ENCODE measurements at regions not wholly inside any gene's neighbourhood (a gene's known extent, or its start where the extent isn't known, plus 50 kb on each side); places are given as distances from the start of the nearest gene placed in this dataset.

DNA sequence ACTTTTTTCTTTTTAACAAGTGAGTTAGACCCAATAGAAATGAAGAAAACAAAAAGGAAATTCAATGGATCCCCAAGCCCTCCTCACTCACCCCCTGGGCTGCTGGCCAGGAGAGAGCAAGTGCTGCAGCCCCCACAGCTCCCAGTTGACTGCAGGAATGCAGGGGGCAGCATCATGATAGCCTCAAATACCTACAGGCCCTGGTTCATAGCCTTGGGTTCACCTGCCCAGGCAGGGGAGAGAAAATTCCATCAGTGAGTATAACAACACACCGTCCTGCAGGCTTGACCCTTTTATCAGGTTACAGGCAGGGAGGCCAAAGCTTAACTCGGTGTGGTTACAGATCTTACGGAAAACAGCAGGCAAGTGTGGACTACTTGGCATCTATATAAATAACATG is 76.3 kb downstream of the PHLDA1 start:
- H3K9me3 Mint-ChIP-seq (ENCODE audit: low read depth), result no peaks in the 10 kb centered on the region
- H3K36me3 Mint-ChIP-seq (ENCODE audit: low read depth), result no peaks in the 10 kb centered on the region
- no peak overlapping the region for H3K4me3 Mint-ChIP-seq
- ChIA-PET POLR2A (no interaction called here), CTCF (no interaction called here)
- DNase-seq, result no peak
- no peak for ATAC-seq
- peaks cover 21% of the 10 kb centered on the region for H3K4me1 Mint-ChIP-seq
- no peaks in the 10 kb centered on the region for H3K27me3 Mint-ChIP-seq
- intact Hi-C loops (cut with DNase I, micrococcal nuclease), result no loop called here
- H3K27ac Mint-ChIP-seq, result no peak overlapping the region

DNA sequence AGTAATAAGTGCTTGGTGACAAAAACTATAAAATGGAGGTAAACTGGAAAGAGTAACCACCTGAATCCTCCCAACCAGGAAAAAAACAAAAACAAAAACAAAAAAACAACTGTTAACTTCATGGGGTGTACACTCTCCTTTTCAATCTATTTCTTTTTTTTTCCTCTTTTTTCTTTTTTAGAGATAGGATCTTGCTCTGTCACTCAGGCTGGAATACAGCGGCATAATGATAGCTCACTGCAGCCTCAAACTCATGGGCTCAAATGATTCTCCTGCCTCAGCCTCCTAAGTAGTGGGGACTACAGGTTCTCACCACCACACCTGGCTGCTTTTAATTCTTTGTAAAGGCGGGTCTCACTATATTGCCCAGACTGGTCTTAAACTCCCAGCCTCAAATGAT is 76.8 kb downstream of the PHLDA1 start:
- intact Hi-C loops (cut with DNase I, micrococcal nuclease), result no loop called here
- Mint-ChIP-seq H3K4me1 (peaks cover 18% of the 10 kb centered on the region), H3K27me3 (no peaks in the 10 kb centered on the region), H3K4me3 (no peak overlapping the region), H3K27ac (no peak overlapping the region), H3K36me3 (ENCODE audit: low read depth) (no peaks in the 10 kb centered on the region), H3K9me3 (ENCODE audit: low read depth) (no peaks in the 10 kb centered on the region)
- CTCF ChIA-PET, result no interaction called here
- POLR2A ChIA-PET, result no interaction called here
- ATAC-seq (no peak), DNase-seq (no peak)

DNA sequence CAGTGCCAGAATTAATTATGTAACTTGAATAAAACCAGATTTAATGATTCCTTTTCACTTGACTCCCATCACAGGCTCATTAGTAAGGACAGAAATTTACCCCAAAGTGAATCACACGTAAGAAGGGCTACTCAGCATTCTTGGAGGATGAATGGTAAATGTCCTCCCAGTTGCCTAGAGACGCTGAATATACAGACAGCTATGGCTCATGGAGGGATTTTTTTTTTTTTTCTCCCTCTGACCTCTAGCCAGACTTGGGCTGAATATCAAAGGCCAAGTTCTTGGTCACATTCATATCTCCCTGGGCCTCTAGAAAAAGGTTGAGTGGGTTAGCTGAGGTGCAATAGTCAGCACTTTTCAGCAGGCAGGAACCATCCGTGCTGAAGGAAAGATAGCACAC is 77.5 kb downstream of the PHLDA1 start:
- Mint-ChIP-seq H3K4me3 (no peak overlapping the region), H3K4me1 (peaks cover 13% of the 10 kb centered on the region), H3K27ac (no peak overlapping the region), H3K27me3 (no peaks in the 10 kb centered on the region), H3K9me3 (ENCODE audit: low read depth) (no peaks in the 10 kb centered on the region), H3K36me3 (ENCODE audit: low read depth) (no peaks in the 10 kb centered on the region)
- DNase-seq (no peak), ATAC-seq (peak; percentile 74)
- intact Hi-C loops (cut with DNase I, micrococcal nuclease), result no loop called here
- CTCF ChIA-PET, result no interaction called here
- POLR2A ChIA-PET, result no interaction called here

DNA sequence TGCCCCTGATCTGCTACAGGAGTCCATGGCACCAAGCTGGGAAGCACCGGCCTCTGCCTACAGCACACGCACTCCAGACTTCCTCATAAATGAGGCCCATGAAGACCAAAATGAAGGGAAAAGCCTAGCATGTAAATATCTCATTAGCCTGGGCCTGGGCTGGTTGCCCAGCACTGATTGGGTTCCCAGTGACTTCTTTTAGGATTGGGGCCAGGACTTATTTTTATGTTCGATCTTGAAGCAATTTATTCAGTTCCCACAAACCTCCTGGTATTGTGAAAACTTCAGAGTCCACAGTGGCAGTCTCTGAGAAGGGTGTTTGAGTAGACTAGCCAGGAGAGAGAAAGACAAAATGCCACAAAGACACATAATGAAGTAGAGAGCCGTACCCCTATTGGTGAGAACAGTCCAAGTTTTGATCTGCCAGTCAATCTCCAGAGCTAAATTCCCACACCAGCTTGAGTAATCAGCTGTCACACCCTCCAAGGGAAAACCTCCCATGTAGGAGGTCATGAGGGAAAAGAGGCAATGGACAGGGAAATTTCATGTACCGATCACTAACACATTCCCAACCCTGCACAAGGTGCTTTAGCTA is 78.2 kb downstream of the PHLDA1 start:
- no peak overlapping the region for H3K4me3 Mint-ChIP-seq
- intact Hi-C loops (cut with DNase I, micrococcal nuclease), result no loop called here
- H3K27me3 Mint-ChIP-seq, result no peaks in the 10 kb centered on the region
- no peak for ATAC-seq
- ChIA-PET CTCF (no interaction called here), POLR2A (no interaction called here)
- H3K27ac Mint-ChIP-seq, result no peak overlapping the region
- no peak for DNase-seq
- H3K36me3 Mint-ChIP-seq (ENCODE audit: low read depth), result no peaks in the 10 kb centered on the region
- H3K4me1 Mint-ChIP-seq, result peaks cover 9% of the 10 kb centered on the region
- H3K9me3 Mint-ChIP-seq (ENCODE audit: low read depth), result no peaks in the 10 kb centered on the region

DNA sequence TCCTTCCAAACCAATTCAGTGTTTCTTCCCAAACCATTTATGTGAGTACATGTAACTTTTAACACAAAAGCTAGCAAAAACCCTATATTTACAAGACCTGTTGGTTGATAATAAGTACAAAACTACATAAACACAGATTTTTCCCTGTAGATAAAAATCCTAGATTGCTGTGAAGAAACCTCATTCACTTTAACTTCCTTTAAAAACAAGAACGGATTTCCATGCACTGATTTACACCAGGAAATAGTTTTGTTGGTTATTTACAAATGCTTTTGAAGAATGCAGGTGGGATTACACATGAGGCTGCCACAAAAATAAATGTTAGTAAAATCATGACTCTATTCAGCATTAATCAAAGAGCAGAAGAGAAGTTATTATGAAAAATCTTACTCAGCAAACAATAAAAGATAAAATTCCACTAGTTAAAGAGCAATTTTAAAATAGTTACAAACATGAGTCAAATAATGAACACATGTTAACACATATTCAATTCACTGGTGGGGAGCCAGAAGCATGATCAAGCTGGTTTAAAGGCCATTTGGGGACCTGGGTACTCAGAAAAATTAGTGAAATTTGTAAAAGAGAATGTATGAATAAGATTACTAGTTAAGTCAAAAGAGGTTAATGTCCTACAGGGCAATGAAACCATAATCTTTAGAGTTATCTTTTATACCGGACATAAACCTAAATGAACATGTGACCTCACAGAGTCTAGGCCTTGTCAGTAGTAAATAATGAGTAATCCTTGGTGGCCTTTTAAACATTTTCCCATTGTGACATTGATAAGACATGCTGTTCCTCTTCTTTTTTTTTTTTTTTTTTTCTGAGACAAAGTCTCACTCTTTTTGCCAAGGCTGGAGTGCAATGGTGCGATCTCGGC is 79.9 kb downstream of the PHLDA1 start:
- Mint-ChIP-seq H3K27ac (no peak overlapping the region), H3K4me3 (no peak overlapping the region), H3K9me3 (ENCODE audit: low read depth) (no peaks in the 10 kb centered on the region), H3K4me1 (peaks cover 14% of the 10 kb centered on the region), H3K36me3 (ENCODE audit: low read depth) (no peaks in the 10 kb centered on the region), H3K27me3 (no peaks in the 10 kb centered on the region)
- ChIA-PET POLR2A (no interaction called here), CTCF (no interaction called here)
- DNase-seq, result no peak
- intact Hi-C loops (cut with DNase I, micrococcal nuclease), result no loop called here
- peak; percentile 33 for ATAC-seq

DNA sequence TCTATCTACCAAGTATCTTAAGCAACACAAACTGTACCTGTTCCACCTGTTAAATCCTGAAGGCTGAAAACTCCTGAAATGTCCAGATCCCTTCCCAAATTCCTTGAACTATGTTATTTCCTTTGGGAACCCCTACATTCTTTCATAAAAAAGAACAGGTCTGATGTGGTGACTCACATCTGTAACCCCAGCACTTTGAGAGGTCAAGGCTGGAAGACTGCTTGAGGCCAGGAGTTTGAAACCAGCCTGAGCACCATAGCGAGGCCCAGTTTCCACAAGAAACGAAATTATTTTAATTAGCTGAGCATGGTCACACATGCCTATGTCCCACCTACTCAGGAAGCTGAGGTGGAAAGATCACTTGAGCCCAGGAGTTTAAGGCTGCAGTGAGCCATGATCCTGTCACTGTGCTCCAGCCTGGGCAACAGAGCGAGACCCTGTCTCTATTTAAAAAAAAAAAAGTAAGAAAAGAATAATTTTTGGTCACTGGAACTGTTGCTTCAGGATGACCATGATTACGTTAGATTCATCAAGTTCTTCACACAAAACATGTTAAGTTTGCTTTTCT is 84.3 kb downstream of the PHLDA1 start:
- CTCF ChIA-PET, result interaction anchor here (1.1 to 1.5 kb wide), 3 partner anchors 73 to 305 kb away, joined by 3 to 4 read pairs (median 3); no protein-coding TSS in a partner anchor
- H3K27me3 Mint-ChIP-seq, result no peaks in the 10 kb centered on the region

DNA sequence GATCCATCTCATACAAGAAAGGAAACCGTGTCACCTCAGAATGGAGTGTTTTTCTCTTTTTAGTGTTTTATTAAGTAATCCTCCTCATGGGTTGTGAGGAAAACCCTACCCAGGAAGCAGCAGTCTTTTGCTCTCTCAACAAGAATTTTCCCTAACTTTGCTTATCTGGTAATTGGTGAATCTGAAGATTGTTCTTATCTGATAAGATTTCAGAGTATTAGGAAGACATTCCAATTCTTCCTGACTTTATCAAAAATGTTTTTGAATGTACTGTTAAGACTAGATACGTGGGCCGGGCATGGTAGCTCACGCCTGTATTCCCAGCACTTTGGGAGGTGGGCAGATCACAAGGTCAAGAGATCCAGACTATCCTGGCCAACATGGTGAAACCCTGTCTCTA is 86.0 kb downstream of the PHLDA1 start:
- DNase-seq (no peak), ATAC-seq (no peak)
- intact Hi-C loops (cut with DNase I, micrococcal nuclease), result loop anchor here in 1 of 2 experiments (2.0 kb wide), 2 partner anchors 305 to 403 kb away; partner anchors contain the start of gene BBS10
- ChIA-PET CTCF (interaction anchor here (1.0 to 2.1 kb wide), 4 partner anchors 29 to 86 kb away, joined by 3 to 8 read pairs (median 4); partner anchors contain the start of gene PHLDA1), POLR2A (interaction anchor here (2.2 to 2.4 kb wide), 2 partner anchors 75 to 86 kb away, joined by 8 read pairs; partner anchors contain the start of gene PHLDA1)
- Mint-ChIP-seq H3K4me1 (peaks cover 29% of the 10 kb centered on the region), H3K36me3 (ENCODE audit: low read depth) (no peaks in the 10 kb centered on the region), H3K4me3 (no peak overlapping the region), H3K27me3 (no peaks in the 10 kb centered on the region), H3K27ac (peak overlapping the region; percentile 90), H3K9me3 (ENCODE audit: low read depth) (no peaks in the 10 kb centered on the region)

More for the DNA sequence above, 84.3 kb downstream of the PHLDA1 start:
- POLR2A ChIA-PET, result no interaction called here
- ATAC-seq (no peak), DNase-seq (no peak)
- peaks cover 36% of the 10 kb centered on the region for H3K4me1 Mint-ChIP-seq
- no peak overlapping the region for H3K4me3 Mint-ChIP-seq
- H3K9me3 Mint-ChIP-seq (ENCODE audit: low read depth), result no peaks in the 10 kb centered on the region
- H3K27ac Mint-ChIP-seq, result no peak overlapping the region
- intact Hi-C loops (cut with DNase I, micrococcal nuclease), result no loop called here
- no peaks in the 10 kb centered on the region for H3K36me3 Mint-ChIP-seq (ENCODE audit: low read depth)

DNA sequence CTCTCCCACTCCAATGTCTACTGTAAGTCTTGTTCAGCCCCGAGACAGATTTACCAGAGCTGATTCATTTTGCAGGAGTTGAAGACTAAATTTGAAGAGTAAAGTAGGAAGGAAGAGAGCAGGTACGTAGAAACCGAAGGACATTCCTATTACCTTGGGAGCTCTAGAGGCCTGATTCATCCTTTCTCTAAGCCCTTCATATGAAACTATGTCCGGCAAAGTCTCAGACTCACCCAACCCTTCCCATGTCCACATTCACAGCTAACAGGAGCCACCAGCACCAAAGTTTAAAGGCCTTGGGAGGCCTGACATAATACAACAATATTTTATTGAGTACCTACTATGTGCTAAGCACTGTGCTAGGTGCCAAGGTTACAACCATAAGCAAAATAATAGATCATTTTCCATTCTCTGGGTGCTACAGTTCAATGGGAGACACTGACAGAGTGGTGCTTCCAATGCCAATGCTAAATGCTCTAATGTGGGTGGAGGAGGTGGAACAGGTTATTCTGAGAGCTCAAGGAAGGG is 86.6 kb downstream of the PHLDA1 start:
- ATAC-seq (no peak), DNase-seq (no peak)
- H3K4me1 Mint-ChIP-seq, result peaks cover 29% of the 10 kb centered on the region
- no peaks in the 10 kb centered on the region for H3K27me3 Mint-ChIP-seq
- ChIA-PET CTCF (interaction anchor here (0.6 to 2.1 kb wide), 5 partner anchors 27 to 87 kb away, joined by 3 to 8 read pairs (median 3); partner anchors contain the start of gene PHLDA1), POLR2A (interaction anchor here (0.8 to 2.4 kb wide), 3 partner anchors 10 to 87 kb away, joined by 6 to 8 read pairs (median 8); partner anchors contain the start of gene PHLDA1)
- peak overlapping the region; percentile 9 for H3K4me3 Mint-ChIP-seq
- H3K36me3 Mint-ChIP-seq (ENCODE audit: low read depth), result no peaks in the 10 kb centered on the region
- intact Hi-C loops (cut with DNase I, micrococcal nuclease), result loop anchor here (1.0 to 2.0 kb wide), 10 partner anchors 11 to 404 kb away; partner anchors contain the start of genes PHLDA1 (in 2 of the 2) and BBS10 (in 1 of the 2)
- H3K9me3 Mint-ChIP-seq (ENCODE audit: low read depth), result no peaks in the 10 kb centered on the region
- peak overlapping the region; percentile 90 for H3K27ac Mint-ChIP-seq

DNA sequence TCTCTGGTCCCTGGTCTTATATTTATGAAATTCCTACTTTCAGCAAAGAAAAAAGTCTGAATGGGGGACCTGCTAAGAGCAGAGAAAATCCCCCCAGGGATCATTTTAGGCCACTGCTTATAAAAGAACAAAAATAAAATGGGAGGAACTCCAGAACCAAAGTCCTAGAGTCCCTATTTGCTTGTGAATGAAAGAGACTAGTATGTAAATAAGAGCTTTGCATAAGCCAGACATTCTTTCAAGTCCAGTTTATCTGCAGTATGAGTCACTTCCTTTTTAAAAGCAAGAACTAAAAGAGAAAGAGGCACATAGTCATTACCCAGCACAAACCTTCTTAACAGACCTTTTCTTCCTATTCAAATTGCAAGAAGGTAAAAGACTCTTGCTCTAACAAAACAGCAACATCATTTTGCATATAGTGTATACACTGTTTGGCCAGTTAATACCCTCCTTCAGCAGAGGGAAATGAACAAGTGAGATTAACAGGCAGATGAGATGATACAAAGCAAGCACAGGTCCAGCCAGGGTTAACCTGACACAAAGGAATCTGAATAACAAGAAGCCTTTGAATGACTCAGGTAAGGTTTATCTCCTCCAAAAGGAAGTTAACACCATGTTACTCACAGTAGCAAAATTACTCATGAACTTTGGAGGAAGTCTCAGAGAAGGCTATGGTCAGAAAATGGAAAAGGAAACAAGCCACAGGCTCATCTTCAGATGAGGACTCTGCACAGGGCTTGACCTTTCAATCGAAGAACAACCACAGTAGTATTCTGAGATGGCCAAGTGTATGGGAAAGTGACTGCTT is 87.3 kb downstream of the PHLDA1 start:
- ChIA-PET POLR2A (interaction anchor here (0.6 to 2.4 kb wide), 5 partner anchors 10 to 87 kb away, joined by 3 to 8 read pairs (median 6); partner anchors contain the start of gene PHLDA1), CTCF (interaction anchor here (0.6 to 2.1 kb wide), 4 partner anchors 9 to 87 kb away, joined by 3 to 8 read pairs (median 4); partner anchors contain the start of gene PHLDA1)
- H3K36me3 Mint-ChIP-seq (ENCODE audit: low read depth), result no peaks in the 10 kb centered on the region

DNA sequence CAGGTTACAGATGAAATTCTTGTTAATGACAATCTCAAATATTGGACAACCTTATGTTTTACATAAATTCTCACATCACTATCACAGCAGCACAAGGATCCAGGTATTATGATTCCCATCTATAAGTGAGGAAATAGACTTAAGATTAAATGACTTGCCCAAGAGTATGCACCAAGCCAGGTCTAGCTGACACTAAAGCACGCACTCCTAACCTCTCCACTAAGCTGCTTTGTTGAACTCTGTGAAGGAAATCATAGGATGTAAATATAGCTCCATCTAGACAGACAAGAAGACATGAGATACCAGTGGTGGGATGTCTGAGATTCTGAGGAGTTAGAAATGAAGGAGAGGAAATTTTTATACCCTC is 87.9 kb downstream of the PHLDA1 start:
- peaks cover 2% of the 10 kb centered on the region for H3K9me3 Mint-ChIP-seq (ENCODE audit: low read depth)
- peak overlapping the region; percentile 90 for H3K27ac Mint-ChIP-seq
- peaks cover 31% of the 10 kb centered on the region for H3K4me1 Mint-ChIP-seq
- H3K27me3 Mint-ChIP-seq, result no peaks in the 10 kb centered on the region
- H3K36me3 Mint-ChIP-seq (ENCODE audit: low read depth), result no peaks in the 10 kb centered on the region
- intact Hi-C loops (cut with DNase I, micrococcal nuclease), result loop anchor here (1.0 to 2.0 kb wide), 10 partner anchors 9 to 405 kb away; partner anchors contain the start of genes PHLDA1 (in 2 of the 2) and BBS10 (in 1 of the 2)
- peak overlapping the region; percentile 37 for H3K4me3 Mint-ChIP-seq
- DNase-seq, result no peak
- ChIA-PET CTCF (interaction anchor here (0.9 to 2.1 kb wide), 2 partner anchors 8 to 88 kb away, joined by 5 to 8 read pairs; partner anchors contain the start of gene PHLDA1), POLR2A (interaction anchor here (0.6 to 2.4 kb wide), 4 partner anchors 34 to 88 kb away, joined by 3 to 8 read pairs (median 6); partner anchors contain the start of gene PHLDA1)
- ATAC-seq, result no peak

More for the DNA sequence above, 87.3 kb downstream of the PHLDA1 start:
- peaks cover 2% of the 10 kb centered on the region for H3K9me3 Mint-ChIP-seq (ENCODE audit: low read depth)
- H3K27me3 Mint-ChIP-seq, result no peaks in the 10 kb centered on the region
- peak overlapping the region; percentile 90 for H3K27ac Mint-ChIP-seq
- DNase-seq, result peak; percentile 42
- ATAC-seq, result peak; percentile 92
- H3K4me3 Mint-ChIP-seq, result peak overlapping the region; percentile 37
- intact Hi-C loops (cut with DNase I, micrococcal nuclease), result loop anchor here (1.0 to 2.0 kb wide), 10 partner anchors 10 to 404 kb away; partner anchors contain the start of genes PHLDA1 (in 2 of the 2) and BBS10 (in 1 of the 2)
- H3K4me1 Mint-ChIP-seq, result peaks cover 31% of the 10 kb centered on the region
